ENCODE measurements at regions not wholly inside any gene's neighbourhood (a gene's known extent, or its start where the extent isn't known, plus 50 kb on each side); places are given as distances from the start of the nearest gene placed in this dataset.

DNA sequence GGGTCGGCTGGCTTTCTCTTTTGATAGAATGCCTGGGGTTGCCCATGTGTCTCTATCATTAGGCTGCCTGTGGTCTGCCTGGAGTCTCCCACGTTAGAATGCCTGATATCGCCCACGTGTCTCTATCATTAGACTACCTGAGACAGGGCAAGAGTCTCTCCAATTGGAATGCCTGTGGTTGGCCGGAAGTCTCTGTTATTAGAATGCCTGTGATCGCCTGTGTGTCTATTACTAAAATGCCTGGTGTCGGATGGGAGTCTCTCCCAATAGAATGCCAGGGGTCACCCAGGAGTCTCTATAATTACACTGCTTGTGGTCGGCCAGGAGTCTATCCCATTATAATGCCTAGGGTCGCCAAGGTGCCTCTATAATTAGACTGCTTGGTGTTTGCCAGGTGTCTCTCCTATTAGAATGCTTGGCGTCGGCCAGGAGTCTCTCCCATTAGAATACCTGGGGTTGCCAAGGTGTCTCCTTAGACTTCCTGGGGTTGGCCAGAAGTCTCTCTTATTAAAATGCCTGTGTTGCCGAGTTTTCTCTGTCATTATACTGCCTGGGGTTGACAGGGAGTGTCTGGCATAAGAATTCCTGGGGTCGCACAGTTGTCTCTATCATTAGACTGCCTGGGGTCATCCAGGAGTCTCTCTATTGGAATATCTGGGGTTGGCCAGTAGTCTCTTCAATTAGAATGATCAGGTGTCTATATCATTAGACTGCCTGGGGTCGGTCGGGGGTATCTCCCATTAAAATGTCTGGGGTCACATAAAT lies 2272.8 kb downstream of the TP53TG3F start:
- no peaks in the 10 kb centered on the region for H3K9me3 ChIP-seq (replicated peaks)
- TF ChIP-seq, protein P1, sequence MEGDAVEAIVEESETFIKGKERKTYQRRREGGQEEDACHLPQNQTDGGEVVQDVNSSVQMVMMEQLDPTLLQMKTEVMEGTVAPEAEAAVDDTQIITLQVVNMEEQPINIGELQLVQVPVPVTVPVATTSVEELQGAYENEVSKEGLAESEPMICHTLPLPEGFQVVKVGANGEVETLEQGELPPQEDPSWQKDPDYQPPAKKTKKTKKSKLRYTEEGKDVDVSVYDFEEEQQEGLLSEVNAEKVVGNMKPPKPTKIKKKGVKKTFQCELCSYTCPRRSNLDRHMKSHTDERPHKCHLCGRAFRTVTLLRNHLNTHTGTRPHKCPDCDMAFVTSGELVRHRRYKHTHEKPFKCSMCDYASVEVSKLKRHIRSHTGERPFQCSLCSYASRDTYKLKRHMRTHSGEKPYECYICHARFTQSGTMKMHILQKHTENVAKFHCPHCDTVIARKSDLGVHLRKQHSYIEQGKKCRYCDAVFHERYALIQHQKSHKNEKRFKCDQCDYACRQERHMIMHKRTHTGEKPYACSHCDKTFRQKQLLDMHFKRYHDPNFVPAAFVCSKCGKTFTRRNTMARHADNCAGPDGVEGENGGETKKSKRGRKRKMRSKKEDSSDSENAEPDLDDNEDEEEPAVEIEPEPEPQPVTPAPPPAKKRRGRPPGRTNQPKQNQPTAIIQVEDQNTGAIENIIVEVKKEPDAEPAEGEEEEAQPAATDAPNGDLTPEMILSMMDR (IDR thresholded peaks at IDR 0.05; ENCODE audit: borderline replicate concordance) = no peak
- no peak overlapping the region for H3K27ac ChIP-seq (replicated peaks)
- H3K36me3 ChIP-seq = no peaks in the 10 kb centered on the region
- H3K27me3 ChIP-seq (ENCODE audit: low read depth) = no peaks in the 10 kb centered on the region
- intact Hi-C loops (cut with micrococcal nuclease) = no loop called here
- peaks cover 8% of the 10 kb centered on the region for H3K4me1 ChIP-seq
- no peak overlapping the region for H3K4me3 ChIP-seq
- DNase-seq = no peak

- intact Hi-C loops (cut with micrococcal nuclease) = no loop called here
Measured at GRCh38 chr16:35733278-35733965, 2274.0 kb downstream of the TP53TG3F start.

DNA sequence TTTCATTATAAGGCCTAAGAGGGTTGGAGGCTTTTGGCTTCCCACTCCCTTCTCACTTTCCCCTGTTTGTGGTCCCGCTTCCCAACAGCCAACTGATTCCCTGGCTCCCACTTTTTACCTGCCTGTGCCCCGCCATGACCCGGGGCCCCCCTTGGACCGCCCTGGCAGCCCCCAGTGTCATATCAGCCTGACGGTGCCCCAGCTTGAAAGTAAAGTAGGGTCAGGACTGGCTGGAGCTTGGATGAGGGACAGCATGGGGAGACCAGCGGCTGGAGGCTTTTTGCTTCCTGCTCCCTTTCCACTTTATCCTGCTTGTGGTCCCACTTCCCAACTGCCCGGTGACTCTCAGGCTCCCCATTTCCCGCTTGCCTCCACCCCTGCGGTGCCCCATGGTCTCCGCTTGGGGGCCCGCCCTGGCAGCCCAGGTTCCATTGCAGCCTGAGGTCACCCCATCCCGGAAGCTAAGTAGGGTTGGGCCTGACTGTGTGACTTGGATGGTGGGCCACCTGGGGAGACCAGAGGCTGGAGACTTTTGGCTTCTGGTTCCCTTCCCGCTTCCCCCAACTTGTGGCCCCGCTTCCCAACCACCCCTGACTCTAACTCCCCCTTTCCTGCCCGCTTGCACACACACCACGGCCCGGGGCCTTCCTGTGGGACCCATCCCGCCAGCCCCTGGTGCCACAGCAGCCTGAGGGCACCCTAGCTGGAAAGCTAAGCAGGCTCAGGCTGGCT lies 2274.7 kb downstream of the TP53TG3F start:
- intact Hi-C loops (cut with micrococcal nuclease) = no loop called here
- DNase-seq = no peak
- Histone ChIP-seq H3K27ac (replicated peaks) (no peak overlapping the region), H3K9me3 (replicated peaks) (no peaks in the 10 kb centered on the region), H3K36me3 (no peaks in the 10 kb centered on the region), H3K27me3 (ENCODE audit: low read depth) (no peaks in the 10 kb centered on the region), H3K4me1 (no peaks in the 10 kb centered on the region), H3K4me3 (no peak overlapping the region)
- TF ChIP-seq, protein P1 (IDR thresholded peaks at IDR 0.05; ENCODE audit: borderline replicate concordance) = no peak

More at GRCh38 chr16:35733278-35733965, 2274.0 kb downstream of the TP53TG3F start:
- Histone ChIP-seq H3K36me3 (no peaks in the 10 kb centered on the region), H3K4me1 (peaks cover 6% of the 10 kb centered on the region), H3K27ac (replicated peaks) (no peak overlapping the region), H3K27me3 (ENCODE audit: low read depth) (no peaks in the 10 kb centered on the region), H3K9me3 (replicated peaks) (no peaks in the 10 kb centered on the region), H3K4me3 (no peak overlapping the region)
- TF ChIP-seq, protein P1 (IDR thresholded peaks at IDR 0.05; ENCODE audit: borderline replicate concordance) = no peak
- DNase-seq = no peak

DNA sequence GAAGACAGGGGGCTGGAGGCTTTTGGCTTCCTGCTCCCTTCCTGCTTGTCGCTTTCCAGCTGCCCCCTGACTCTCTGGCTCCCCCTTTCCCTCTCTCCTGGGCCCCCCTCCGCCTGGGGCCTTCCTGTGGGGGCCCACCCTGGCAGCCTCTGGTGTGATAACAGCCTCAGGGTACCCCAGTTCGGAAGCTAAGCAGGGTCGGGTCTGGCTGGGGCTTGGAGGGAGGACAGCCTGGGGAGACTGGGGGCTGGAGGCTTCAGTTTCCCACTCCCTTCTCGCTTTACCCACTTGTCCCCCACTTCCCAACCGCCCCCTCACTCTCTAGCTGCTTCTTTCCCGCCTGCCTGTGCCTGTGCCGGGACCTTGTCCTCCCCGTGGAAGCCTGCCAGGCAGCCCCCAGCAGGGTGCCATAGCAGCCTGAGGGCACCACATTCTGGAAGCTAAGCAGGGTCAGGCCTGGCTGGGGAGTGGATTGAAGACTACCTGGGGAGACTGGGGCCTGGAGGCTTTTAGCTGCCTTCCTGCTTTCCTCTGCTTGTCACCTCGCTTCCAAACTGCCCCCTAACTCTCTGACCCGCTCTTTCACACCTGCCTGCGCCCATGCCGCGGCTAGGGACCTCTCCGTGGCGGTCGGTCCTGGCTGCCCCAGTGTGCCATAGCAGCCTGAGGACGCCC lies 2275.5 kb downstream of the TP53TG3F start:
- Histone ChIP-seq H3K4me1 (no peaks in the 10 kb centered on the region), H3K36me3 (no peaks in the 10 kb centered on the region), H3K9me3 (replicated peaks) (no peaks in the 10 kb centered on the region), H3K27me3 (ENCODE audit: low read depth) (no peaks in the 10 kb centered on the region), H3K27ac (replicated peaks) (no peak overlapping the region), H3K4me3 (no peak overlapping the region)
- TF ChIP-seq, protein P1 (IDR thresholded peaks at IDR 0.05; ENCODE audit: borderline replicate concordance) = no peak
- intact Hi-C loops (cut with micrococcal nuclease) = no loop called here
- DNase-seq = no peak
